GM12878 (cell line): ENCODE measurements at regions not wholly inside any gene's neighbourhood (a gene's known extent, or its start where the extent isn't known, plus 50 kb on each side); places are given as distances from the start of the nearest gene placed in this dataset.

Experiments used
- ATAC-seq: fragments of 200-7000 bp; cut with Tn5 transposase; 3 replicates; pipeline ENCODE4 v1.9.1; 2020; ENCODE audit warnings: mild to moderate bottlenecking, moderate library complexity
- BruUV-seq: library from RNA; stranded (reverse); fragments of 400-500 nt; replicated peaks from 2 replicates; lab custom pipeline; 2021; lab: Mats Ljungman, UMichigan
- CTCF ChIA-PET: fragments of 300-600 bp; sonication (Branson Sonifier 250); formaldehyde crosslinking; extraction: SDS; loops from one replicate; lab custom pipeline; 2021; ENCODE audit warnings: inconsistent platforms; lab: Yijun Ruan, JAX
- POLR2A ChIA-PET: fragments of 350-600 bp; formaldehyde crosslinking; extraction: SDS; loops from one replicate; lab custom pipeline; 2021; ENCODE audit warnings: inconsistent platforms; lab: Charles Lee
- RAD21 ChIA-PET: fragments of 300-600 bp; sonication (Branson Sonifier 250); formaldehyde crosslinking; loops from one replicate; lab custom pipeline; 2023; ENCODE audit warnings: antibody characterized with exemption; ENCODE audit not compliant: unreplicated experiment; lab: Charles Lee
- SMC1A ChIA-PET: fragments of 300-600 bp; sonication (Branson Sonifier 250); formaldehyde crosslinking; loops from one replicate; lab custom pipeline; 2023; ENCODE audit not compliant: unreplicated experiment, uncharacterized antibody; lab: Charles Lee
- DNase-seq: peaks from one replicate; pipeline ENCODE4 v3.0.0-alpha.2; 2011; ENCODE audit warnings: low read depth, low spot score
- FAIRE-seq: peaks from 3 replicates; lab custom pipeline; 2011; peaks lifted over from hg19 to GRCh38; lab: Jason Lieb, UNC
- H2AFZ ChIP-seq: 2 replicates; pipeline ENCODE4 v1.6.0; 2011; ENCODE audit warnings: low read depth, low read length, control low read depth; ENCODE audit not compliant: control insufficient read depth
- H3K27ac ChIP-seq: 2 replicates; pipeline ENCODE4 v1.5.1; 2011; ENCODE audit warnings: control low read depth; ENCODE audit not compliant: control insufficient read depth, insufficient read depth
- H3K27me3 ChIP-seq, 2 experiments: replicated peaks in 1 of 2; 2 replicates each; pipeline versions ENCODE4 v1.6.0 to v1.6.1; 2011; ENCODE audit warnings: low read length in 1 of 2; ENCODE audit not compliant: control insufficient read depth in 2 of 2, insufficient read depth in 2 of 2
- H3K36me3 ChIP-seq, 2 experiments: 2 replicates each; pipeline ENCODE4 v1.5.1; 2011; ENCODE audit warnings: low read length in 1 of 2; ENCODE audit not compliant: control insufficient read depth in 2 of 2, insufficient read depth in 2 of 2
- H3K4me1 ChIP-seq: 2 replicates; pipeline ENCODE4 v1.6.1; 2011; ENCODE audit warnings: mild to moderate bottlenecking, low read length, moderate library complexity, mixed read lengths; ENCODE audit not compliant: control insufficient read depth, insufficient read depth
- H3K4me2 ChIP-seq: 2 replicates; pipeline ENCODE4 v1.6.0; 2011; ENCODE audit warnings: control low read depth; ENCODE audit not compliant: control insufficient read depth, insufficient read depth
- H3K4me3 ChIP-seq: fragments of 200-600 bp; sonication (generic); 2 replicates; pipeline ENCODE4 v1.5.1; 2016
- H3K79me2 ChIP-seq: 2 replicates; pipeline ENCODE4 v1.6.0; 2011; ENCODE audit warnings: low read length; ENCODE audit not compliant: control insufficient read depth, insufficient read depth
- H3K9ac ChIP-seq: 2 replicates; pipeline ENCODE4 v1.8.0; 2011; ENCODE audit warnings: low read length, control low read depth, mixed read lengths; ENCODE audit not compliant: control insufficient read depth, insufficient read depth
- H3K9me3 ChIP-seq: replicated peaks from 3 replicates; pipeline ENCODE4 v1.5.1; 2011; ENCODE audit warnings: mild to moderate bottlenecking, low read length; ENCODE audit not compliant: control insufficient read depth, insufficient read depth
- H4K20me1 ChIP-seq: 2 replicates; pipeline ENCODE4 v1.6.0; 2011; ENCODE audit not compliant: control insufficient read depth, insufficient read depth
- CEBPB ChIP-seq, 2 experiments: fragments of 150-350 bp in 1 of 2; IDR thresholded peaks; 2 replicates each; pipeline ENCODE4 v1.6.1; 2012 to 2014; ENCODE audit warnings: low read depth in 2 of 2, low read length in 2 of 2, borderline replicate concordance in 1 of 2, inconsistent platforms in 1 of 2
- CHD2 ChIP-seq: IDR thresholded peaks from 2 replicates; pipeline ENCODE4 v1.6.1; 2011; ENCODE audit warnings: low read depth, low read length, improper control_type of control experiment, borderline replicate concordance
- CREB1 ChIP-seq: IDR thresholded peaks from 2 replicates; pipeline ENCODE4 v1.6.1; 2012; ENCODE audit warnings: low read depth, mild to moderate bottlenecking, inconsistent platforms
- CREM ChIP-seq: IDR thresholded peaks from 2 replicates; pipeline ENCODE4 v1.6.1; 2014; ENCODE audit warnings: antibody characterized with exemption, low read depth
- E4F1 ChIP-seq: fragments of 450-650 bp; IDR thresholded peaks from 2 replicates; pipeline ENCODE4 v1.6.1; 2018; ENCODE audit warnings: borderline replicate concordance, mild to moderate bottlenecking; ENCODE audit not compliant: partially characterized antibody
- EP300 ChIP-seq, 2 experiments: fragments of 150-350 bp in 1 of 2; IDR thresholded peaks; 2 replicates each; pipeline ENCODE4 v1.6.1; 2011 to 2012; ENCODE audit warnings: low read depth in 2 of 2, low read length in 2 of 2, borderline replicate concordance in 1 of 2, improper control_type of control experiment in 1 of 2, inconsistent platforms in 1 of 2; ENCODE audit not compliant: control insufficient read depth in 1 of 2
- HCFC1 ChIP-seq: fragments of 150-350 bp; IDR thresholded peaks from 2 replicates; pipeline ENCODE4 v1.6.1; 2014; ENCODE audit warnings: low read length
- HDAC2 ChIP-seq: fragments of 200-600 bp; sonication (generic); IDR thresholded peaks from 2 replicates; pipeline ENCODE4 v1.6.1; 2017
- IRF3 ChIP-seq: fragments of 450-650 bp; IDR thresholded peaks from 2 replicates; pipeline ENCODE4 v1.6.1; 2014; ENCODE audit warnings: mild to moderate bottlenecking
- NKRF ChIP-seq: fragments of 450-650 bp; conservative IDR thresholded peaks from 2 replicates; pipeline ENCODE4 v1.6.1; 2017; ENCODE audit warnings: mild to moderate bottlenecking, moderate library complexity
- NR2F1 ChIP-seq: fragments of 450-650 bp; conservative IDR thresholded peaks from 2 replicates; pipeline ENCODE4 v1.6.1; 2017; ENCODE audit warnings: mild to moderate bottlenecking
- SUPT20H ChIP-seq: IDR thresholded peaks from 2 replicates; pipeline ENCODE4 v1.6.1; 2011; ENCODE audit warnings: low read depth, mild to moderate bottlenecking, low read length, moderate library complexity, borderline replicate concordance; ENCODE audit not compliant: control insufficient read depth
- USF2 ChIP-seq: IDR thresholded peaks from 2 replicates; pipeline ENCODE4 v1.6.1; 2011; ENCODE audit warnings: low read depth, low read length, improper control_type of control experiment, borderline replicate concordance
- ZNF24 ChIP-seq: fragments of 450-650 bp; IDR thresholded peaks from 2 replicates; pipeline ENCODE4 v1.6.1; 2017; ENCODE audit warnings: antibody characterized with exemption, mild to moderate bottlenecking
- ZNF687 ChIP-seq: fragments of 450-650 bp; IDR thresholded peaks from 2 replicates; pipeline ENCODE4 v1.6.1; 2017; ENCODE audit warnings: mild to moderate bottlenecking, moderate library complexity
- WGBS: methylation state at CpG from one replicate; pipeline ENCODE4 v1.1.6; 2016; ENCODE audit warnings: low lambda C conversion rate; ENCODE audit not compliant: insufficient replicate concordance, insufficient coverage; ENCODE audit errors: missing lambda C conversion rate; 5-methylcytosine and 5-hydroxymethylcytosine counted together
- in situ Hi-C: fragments of 300-500 bp; cut with MboI; formaldehyde crosslinking; loops from 9 replicates; pipeline ENCODE4 v1.14.3; 2018; ENCODE audit warnings: mixed read lengths
- intact Hi-C: fragments of 100-400 bp; cut with micrococcal nuclease; formaldehyde crosslinking; loops from one replicate; pipeline ENCODE4 v1.14.2; 2022; ENCODE audit not compliant: unreplicated experiment

- no peak overlapping the region for H3K4me2 ChIP-seq
- H3K36me3 ChIP-seq, result no peaks in the 10 kb centered on the region
- RAD21 ChIA-PET, result no interaction called here
- H3K27me3 ChIP-seq, result peaks cover 0 to 3% of the 10 kb centered on the region in 2 experiments; a peak in 1 of 4 replicates
- SMC1A ChIA-PET, result no interaction called here
- BruUV-seq, result no TSS peak
- no peaks in the 10 kb centered on the region for H3K9me3 ChIP-seq
- no peak overlapping the region for H3K4me3 ChIP-seq
- FAIRE-seq (no peak), DNase-seq (no peak), ATAC-seq (no peak)
- in situ Hi-C loops, result no loop called here
- peaks cover 14% of the 10 kb centered on the region for H3K4me1 ChIP-seq
- intact Hi-C loops, result no loop called here
- H3K27ac ChIP-seq, result no peak overlapping the region
- CTCF ChIA-PET, result no interaction called here
- 41% methylated on average over 4 of the region's 4 CpGs for WGBS
- no peak overlapping the region for H2AFZ ChIP-seq
- POLR2A ChIA-PET, result no interaction called here
- H4K20me1 ChIP-seq, result no peaks in the 10 kb centered on the region
- H3K9ac ChIP-seq, result no peak overlapping the region
- no peaks in the 10 kb centered on the region for H3K79me2 ChIP-seq
- TF ChIP-seq E4F1 (no peak), HDAC2 (no peak), CREB1 (no peak), USF2 (no peak), EP300 (IDR thresholded peaks at IDR 0.05; ENCODE audit: borderline replicate concordance in 1 of 2, control insufficient read depth in 1 of 2, low read depth in 2 of 2, low read length in 2 of 2) (no peak), IRF3 (no peak), CHD2 (no peak), CEBPB (IDR thresholded peaks at IDR 0.05; ENCODE audit: borderline replicate concordance in 1 of 2, low read depth in 2 of 2, low read length in 2 of 2) (no peak), ZNF687 (no peak), HCFC1 (no peak), NR2F1 (no peak), SUPT20H (no peak), ZNF24 (no peak), CREM (no peak), NKRF (no peak)
These were observed 295.5 kb upstream of the RUNX1 start for GRCh38 chr21:35344582-35344981.
